DMS79 treated with DMSO at 0.1 percent for 48 hours (cell line): ENCODE measurements at regions not wholly inside any gene's neighbourhood (a gene's known extent, or its start where the extent isn't known, plus 50 kb on each side); places are given as distances from the start of the nearest gene placed in this dataset.
"Not testable (repeated sequence)": the region's sequence is repeated elsewhere in the genome, so short reads cannot be mapped to it uniquely, and the experiment has no call there.

Experiments
- DNase-seq: peaks from one replicate; lab custom pipeline; 2025; lab: John Stamatoyannopoulos, UW

- DNase-seq = no peak
Observed at GRCh38 chr2:58720770-58721697, 479.9 kb upstream of the FANCL start.

- no peak for DNase-seq
Observed at GRCh38 chr2:58720033-58720769, 479.1 kb upstream of the FANCL start.

GRCh38 chr2:58715344-58715743, 474.2 kb upstream of the FANCL start:
- no peak for DNase-seq

GRCh38 chr2:58714238-58714637, 473.1 kb upstream of the FANCL start:
- DNase-seq = no peak

GRCh38 chr2:58710795-58711279, 469.7 kb upstream of the FANCL start:
- no peak for DNase-seq

- no peak for DNase-seq
Observed at GRCh38 chr2:58709687-58710354, 468.7 kb upstream of the FANCL start.

GRCh38 chr2:58709274-58709673, 468.1 kb upstream of the FANCL start:
- DNase-seq = no peak

- no peak for DNase-seq
Observed at GRCh38 chr2:58708565-58708964, 467.4 kb upstream of the FANCL start.

- no peak for DNase-seq
Observed at GRCh38 chr2:58702302-58702885, 461.3 kb upstream of the FANCL start.

GRCh38 chr2:58701688-58702301, 460.7 kb upstream of the FANCL start:
- DNase-seq = no peak

GRCh38 chr2:58700591-58700990, 459.5 kb upstream of the FANCL start:
- no peak for DNase-seq

- no peak for DNase-seq
Observed at GRCh38 chr2:58699411-58699810, 458.3 kb upstream of the FANCL start.

- DNase-seq = no peak
Observed at GRCh38 chr2:58698620-58699019, 457.5 kb upstream of the FANCL start.

GRCh38 chr2:58694114-58694513, 453.0 kb upstream of the FANCL start:
- not testable (repeated sequence) for DNase-seq

- not testable (repeated sequence) for DNase-seq
Observed at GRCh38 chr2:58691041-58691440, 449.9 kb upstream of the FANCL start.

GRCh38 chr2:58688813-58689212, 447.7 kb upstream of the FANCL start:
- no peak for DNase-seq

GRCh38 chr2:58686776-58687175, 445.7 kb upstream of the FANCL start:
- no peak for DNase-seq

- no peak for DNase-seq
Observed at GRCh38 chr2:58680755-58681310, 439.7 kb upstream of the FANCL start.

GRCh38 chr2:58677748-58678147, 436.6 kb upstream of the FANCL start:
- DNase-seq = no peak

- no peak for DNase-seq
Observed at GRCh38 chr2:58671675-58672074, 430.6 kb upstream of the FANCL start.

GRCh38 chr2:58669998-58670397, 428.9 kb upstream of the FANCL start:
- no peak for DNase-seq
